Activated naive CD8-positive, alpha-beta T cell treated with anti-CD3 and anti-CD28 coated beads, Interleukin-2, amount 50 U/mL, for 24 hours (primary cell): ENCODE measurements at regions not wholly inside any gene's neighbourhood (a gene's known extent, or its start where the extent isn't known, plus 50 kb on each side); places are given as distances from the start of the nearest gene placed in this dataset.
A peak's percentile ranks its signal among the peaks of the same experiment; 100 is the strongest.

Experiments
- ATAC-seq: fragments of 150-1000 bp; cut with Tn5 transposase; one replicate; pipeline ENCODE4 v1.10.0; 2021
- DNase-seq: peaks from one replicate; pipeline ENCODE4 v3.0.0; 2021
- H3K27ac Mint-ChIP-seq: one replicate; pipeline ENCODE4 v1.8.0; 2021; ENCODE audit warnings: mild to moderate bottlenecking, mixed read lengths
- H3K27me3 Mint-ChIP-seq: one replicate; pipeline ENCODE4 v1.8.0; 2021; ENCODE audit warnings: mixed read lengths
- H3K36me3 Mint-ChIP-seq: one replicate; pipeline ENCODE4 v1.8.0; 2021; ENCODE audit warnings: low read depth, mixed read lengths
- H3K4me1 Mint-ChIP-seq: one replicate; pipeline ENCODE4 v1.8.0; 2021; ENCODE audit warnings: mixed read lengths
- H3K4me3 Mint-ChIP-seq: one replicate; pipeline ENCODE4 v1.8.0; 2021; ENCODE audit warnings: mild to moderate bottlenecking, moderate library complexity, mixed read lengths
- H3K9me3 Mint-ChIP-seq: one replicate; pipeline ENCODE4 v1.8.0; 2021; ENCODE audit warnings: mixed read lengths

DNA sequence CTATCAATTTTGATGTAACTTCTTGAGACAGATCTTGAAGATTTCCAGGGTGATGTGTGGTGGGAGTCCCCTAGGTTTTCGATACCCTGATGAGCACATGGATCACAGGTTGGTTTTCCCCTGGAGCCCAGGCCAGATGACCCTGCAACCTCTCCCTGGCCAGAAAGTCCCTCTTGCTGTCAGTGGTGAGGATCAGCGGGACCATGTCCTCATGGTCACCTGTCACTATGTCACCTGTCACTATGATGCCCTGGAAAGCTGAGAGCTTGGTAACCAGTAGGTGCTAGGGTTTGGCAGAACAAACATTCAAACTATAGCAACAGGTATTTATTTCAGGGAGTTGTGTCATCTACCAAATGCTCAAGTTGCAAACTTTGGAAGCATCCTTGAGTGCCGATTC is 197.9 kb downstream of the ARHGAP12 start:
- no peaks in the 10 kb centered on the region for H3K4me1 Mint-ChIP-seq
- ATAC-seq (no peak), DNase-seq (no peak)
- no peaks in the 10 kb centered on the region for H3K36me3 Mint-ChIP-seq
- H3K4me3 Mint-ChIP-seq, result no peak overlapping the region
- peaks cover 7% of the 10 kb centered on the region for H3K27me3 Mint-ChIP-seq
- H3K9me3 Mint-ChIP-seq, result peaks cover 3% of the 10 kb centered on the region
- no peak overlapping the region for H3K27ac Mint-ChIP-seq

DNA sequence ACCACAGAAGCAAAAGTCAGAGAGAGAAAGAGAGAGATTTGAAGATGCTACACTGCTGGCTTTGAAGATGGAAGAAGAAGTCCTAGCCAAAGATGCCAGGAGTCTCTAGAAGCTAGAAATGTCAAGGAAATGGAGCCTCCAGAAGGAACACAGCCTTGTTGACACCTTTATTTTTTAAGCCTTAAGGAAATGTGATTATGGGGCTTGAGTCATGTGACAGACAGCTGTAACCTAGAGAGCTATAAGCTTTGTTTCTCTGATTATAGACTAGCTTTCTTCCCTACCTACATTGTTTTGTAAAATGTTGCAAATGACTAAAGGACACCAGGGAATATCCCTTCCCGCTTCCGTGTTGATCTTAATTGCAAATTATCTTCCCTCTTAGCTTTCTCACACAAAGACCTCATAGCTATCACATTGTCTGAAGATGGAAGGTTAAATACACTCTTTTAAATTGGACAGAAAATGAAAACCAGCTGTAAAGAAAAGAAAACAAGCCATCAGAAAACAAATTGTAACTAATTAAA is 199.9 kb downstream of the ARHGAP12 start:
- no peak overlapping the region for H3K4me3 Mint-ChIP-seq
- H3K27me3 Mint-ChIP-seq, result peaks cover 7% of the 10 kb centered on the region
- no peaks in the 10 kb centered on the region for H3K9me3 Mint-ChIP-seq

DNA sequence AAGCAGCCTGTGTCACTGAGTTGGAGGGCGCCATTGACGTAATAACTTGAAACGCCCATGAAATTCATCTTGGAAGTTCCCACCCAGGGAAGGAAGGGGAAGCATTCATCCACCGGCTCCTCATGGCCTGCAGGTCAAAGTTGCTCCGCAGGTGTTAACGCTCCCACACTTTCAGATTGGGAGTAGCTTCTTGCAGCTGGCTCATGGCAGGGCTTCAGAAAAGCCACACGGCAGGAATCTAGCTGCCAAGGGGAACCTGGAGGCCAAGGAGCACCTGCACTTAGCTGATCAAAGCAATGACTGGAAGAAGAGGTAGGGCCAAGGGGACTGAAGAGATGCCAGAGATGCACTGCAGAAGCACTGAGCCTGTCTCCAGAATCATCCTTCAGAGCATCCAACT is 203.2 kb downstream of the ARHGAP12 start:
- peaks cover under 1% of the 10 kb centered on the region for H3K27me3 Mint-ChIP-seq
- ATAC-seq (no peak), DNase-seq (no peak)
- H3K36me3 Mint-ChIP-seq, result no peaks in the 10 kb centered on the region
- H3K4me3 Mint-ChIP-seq, result no peak overlapping the region
- H3K4me1 Mint-ChIP-seq, result peaks cover 6% of the 10 kb centered on the region
- H3K27ac Mint-ChIP-seq, result no peak overlapping the region
- H3K9me3 Mint-ChIP-seq, result no peaks in the 10 kb centered on the region

More for the DNA sequence above, 199.9 kb downstream of the ARHGAP12 start:
- H3K4me1 Mint-ChIP-seq, result peaks cover 2% of the 10 kb centered on the region
- ATAC-seq, result no peak
- DNase-seq, result no peak
- no peak overlapping the region for H3K27ac Mint-ChIP-seq
- no peaks in the 10 kb centered on the region for H3K36me3 Mint-ChIP-seq

DNA sequence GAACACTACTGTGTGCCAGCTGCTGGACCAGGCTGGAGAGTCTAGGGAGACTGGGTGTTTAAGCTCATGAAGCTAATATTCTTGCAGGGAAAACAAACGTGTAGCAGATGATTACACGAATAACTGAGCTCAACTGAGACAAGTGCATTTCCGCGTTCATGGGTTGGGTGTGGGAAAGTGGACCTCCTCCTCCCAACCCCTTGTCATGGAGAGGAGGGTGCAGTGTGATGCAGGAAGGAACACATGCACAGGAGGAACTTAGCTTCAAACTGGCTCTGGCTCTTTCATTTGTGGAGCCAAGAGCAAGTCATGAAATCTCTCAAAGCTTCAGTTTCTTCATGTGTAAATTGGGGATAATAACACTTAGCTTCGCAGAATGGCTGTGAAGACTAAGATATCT is 204.3 kb downstream of the ARHGAP12 start:
- no peaks in the 10 kb centered on the region for H3K27me3 Mint-ChIP-seq
- no peaks in the 10 kb centered on the region for H3K9me3 Mint-ChIP-seq
- no peaks in the 10 kb centered on the region for H3K36me3 Mint-ChIP-seq
- DNase-seq (no peak), ATAC-seq (no peak)
- H3K4me3 Mint-ChIP-seq, result no peak overlapping the region
- H3K27ac Mint-ChIP-seq, result no peak overlapping the region
- peaks cover 6% of the 10 kb centered on the region for H3K4me1 Mint-ChIP-seq

DNA sequence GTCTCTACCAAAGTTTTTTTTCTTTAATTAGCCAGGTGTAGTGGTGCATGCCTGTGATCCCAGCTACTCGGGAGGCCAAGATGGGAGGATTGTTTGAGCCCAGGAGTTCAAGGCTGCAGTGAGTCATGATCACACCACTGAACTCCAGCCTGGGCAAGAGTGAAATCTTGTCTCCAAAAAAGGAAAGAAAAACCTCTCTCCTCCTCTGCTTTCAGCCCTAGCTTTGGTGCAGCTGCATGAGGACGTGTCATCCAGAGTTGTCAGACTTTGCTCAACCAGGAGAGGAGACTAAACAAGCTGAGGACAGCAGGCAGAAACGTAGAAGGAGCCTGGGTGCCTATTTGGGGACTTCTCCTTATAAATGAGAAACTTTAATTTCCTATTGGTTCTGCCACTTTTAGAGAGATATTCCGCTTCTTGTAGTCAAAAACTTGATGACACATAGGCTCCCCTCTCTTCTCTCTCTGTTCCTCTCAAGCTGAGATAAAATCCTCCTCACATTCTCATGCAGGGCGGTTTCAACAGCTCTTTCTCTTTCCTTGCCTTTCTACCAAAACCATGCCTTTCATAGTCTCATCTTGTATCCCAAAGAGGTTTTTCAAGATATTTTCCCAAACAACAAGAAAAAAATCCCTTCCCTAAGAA is 205.4 kb downstream of the ARHGAP12 start:
- Mint-ChIP-seq H3K27me3 (no peaks in the 10 kb centered on the region), H3K27ac (no peak overlapping the region), H3K9me3 (no peaks in the 10 kb centered on the region), H3K4me1 (peaks cover 6% of the 10 kb centered on the region), H3K36me3 (no peaks in the 10 kb centered on the region), H3K4me3 (no peak overlapping the region)
- ATAC-seq (no peak), DNase-seq (no peak)

DNA sequence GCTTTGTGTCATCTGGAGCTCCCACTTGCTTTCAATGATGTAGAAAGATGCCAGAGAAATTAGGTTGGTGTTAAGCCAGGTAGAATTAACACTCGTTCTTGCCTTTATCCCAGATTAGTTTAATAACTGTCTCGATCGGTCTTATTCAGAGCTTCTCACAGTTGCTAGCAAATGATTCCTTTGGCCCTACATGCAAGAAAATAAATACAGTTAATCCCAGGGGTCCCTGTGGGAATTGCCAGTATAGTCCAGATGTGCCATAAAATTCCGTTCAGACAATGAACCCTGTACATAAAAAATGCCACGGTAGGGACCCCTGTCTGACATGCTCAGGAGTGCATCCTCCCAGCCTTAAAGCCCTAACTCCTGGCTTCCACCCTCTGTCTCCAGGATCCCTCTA is 207.5 kb downstream of the ARHGAP12 start:
- Mint-ChIP-seq H3K4me3 (no peak overlapping the region), H3K9me3 (no peaks in the 10 kb centered on the region), H3K27me3 (no peaks in the 10 kb centered on the region), H3K27ac (no peak overlapping the region), H3K36me3 (no peaks in the 10 kb centered on the region), H3K4me1 (peaks cover 6% of the 10 kb centered on the region)
- ATAC-seq, result no peak
- no peak for DNase-seq

DNA sequence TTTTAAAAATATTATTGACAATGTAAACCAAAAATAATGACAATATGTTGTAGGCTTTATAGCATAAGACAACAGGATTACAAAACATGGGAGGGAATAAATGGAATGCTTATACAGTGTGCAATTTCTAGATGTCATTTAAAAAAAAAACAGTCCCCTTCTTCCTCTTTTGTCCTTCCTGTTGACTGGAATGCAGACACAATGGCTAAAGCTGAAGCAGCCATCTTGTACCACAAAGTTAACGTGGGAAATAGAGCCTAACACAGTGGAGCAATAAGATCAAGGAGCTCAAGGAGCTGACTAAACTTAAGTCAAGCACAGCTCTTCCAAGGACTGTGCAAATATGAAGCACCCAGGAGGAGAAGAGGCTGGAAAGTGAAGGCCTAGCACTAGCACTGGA is 208.1 kb downstream of the ARHGAP12 start:
- no peaks in the 10 kb centered on the region for H3K9me3 Mint-ChIP-seq
- no peak overlapping the region for H3K4me3 Mint-ChIP-seq
- peaks cover 6% of the 10 kb centered on the region for H3K4me1 Mint-ChIP-seq
- DNase-seq, result no peak
- ATAC-seq, result no peak
- H3K27ac Mint-ChIP-seq, result no peak overlapping the region
- no peaks in the 10 kb centered on the region for H3K36me3 Mint-ChIP-seq
- H3K27me3 Mint-ChIP-seq, result no peaks in the 10 kb centered on the region

DNA sequence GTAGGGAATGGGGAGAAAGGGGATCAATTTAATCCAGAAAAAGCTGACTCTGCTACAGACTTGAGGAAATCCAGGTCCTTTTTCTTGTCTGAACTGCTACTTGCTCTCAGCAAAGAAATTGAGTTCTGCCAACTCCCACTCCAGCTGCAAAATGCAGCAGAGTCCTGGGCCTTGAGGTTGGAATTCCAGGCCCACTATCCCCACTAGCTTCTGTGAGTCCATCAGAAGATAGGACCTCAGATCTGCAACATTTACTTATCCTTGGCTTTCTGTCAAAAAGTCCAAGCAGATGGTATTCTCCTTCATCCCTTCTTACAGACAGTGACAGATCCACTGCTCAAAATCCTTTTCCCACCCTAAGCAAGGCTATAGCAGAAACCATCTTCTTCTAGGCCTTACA is 219.2 kb downstream of the ARHGAP12 start:
- H3K27me3 Mint-ChIP-seq, result peaks cover 2% of the 10 kb centered on the region
- peaks cover 8% of the 10 kb centered on the region for H3K36me3 Mint-ChIP-seq
- H3K4me1 Mint-ChIP-seq, result peaks cover 24% of the 10 kb centered on the region
- peaks cover 19% of the 10 kb centered on the region for H3K9me3 Mint-ChIP-seq
- ATAC-seq, result no peak
- DNase-seq, result no peak
- no peak overlapping the region for H3K27ac Mint-ChIP-seq
- no peak overlapping the region for H3K4me3 Mint-ChIP-seq

DNA sequence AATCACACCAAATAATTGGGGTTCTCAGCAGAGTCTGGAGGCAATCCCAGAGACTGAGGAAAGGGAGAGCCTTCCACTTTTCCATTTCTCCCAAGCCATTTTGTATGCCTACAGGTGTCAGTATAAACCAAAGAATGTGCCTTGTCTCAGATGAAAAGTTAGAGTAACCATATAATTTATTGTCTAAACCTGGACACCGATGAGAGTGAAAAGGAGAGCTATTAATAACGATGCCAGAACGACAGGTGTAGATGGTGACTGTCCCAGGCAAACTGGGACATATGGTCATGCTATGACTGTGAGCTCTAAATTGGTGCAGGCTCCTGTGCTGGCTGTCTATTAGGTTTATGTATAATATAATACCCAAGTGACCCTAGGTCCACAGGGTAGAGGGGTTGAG is 219.6 kb downstream of the ARHGAP12 start:
- peaks cover 24% of the 10 kb centered on the region for H3K4me1 Mint-ChIP-seq
- peaks cover 8% of the 10 kb centered on the region for H3K36me3 Mint-ChIP-seq
- H3K27me3 Mint-ChIP-seq, result peaks cover 2% of the 10 kb centered on the region
- no peak overlapping the region for H3K27ac Mint-ChIP-seq
- no peak overlapping the region for H3K4me3 Mint-ChIP-seq
- H3K9me3 Mint-ChIP-seq, result peaks cover 19% of the 10 kb centered on the region
- ATAC-seq (no peak), DNase-seq (no peak)

DNA sequence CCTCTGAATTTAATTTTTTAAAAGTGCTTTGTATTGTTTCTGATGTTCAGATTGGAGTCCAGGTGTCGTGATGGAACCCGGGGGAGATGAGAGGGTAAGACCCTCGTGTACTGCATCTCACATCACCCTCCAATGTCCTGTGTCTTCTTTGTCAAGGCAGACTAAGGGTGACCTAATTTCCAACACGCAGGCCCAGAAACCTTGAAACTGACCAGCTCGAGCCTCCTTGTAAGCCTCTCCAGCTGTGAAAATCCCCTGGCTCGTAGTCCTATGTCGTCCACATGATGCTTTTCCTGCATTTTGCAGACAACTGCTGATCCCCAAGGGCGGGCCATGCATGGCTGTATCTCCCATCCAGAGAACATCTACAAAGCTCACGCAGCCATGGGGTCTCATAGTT is 220.2 kb downstream of the ARHGAP12 start:
- Mint-ChIP-seq H3K36me3 (peaks cover 8% of the 10 kb centered on the region), H3K9me3 (peaks cover 19% of the 10 kb centered on the region), H3K4me3 (no peak overlapping the region), H3K27me3 (peaks cover 2% of the 10 kb centered on the region), H3K4me1 (peaks cover 24% of the 10 kb centered on the region), H3K27ac (no peak overlapping the region)
- DNase-seq (no peak), ATAC-seq (no peak)

DNA sequence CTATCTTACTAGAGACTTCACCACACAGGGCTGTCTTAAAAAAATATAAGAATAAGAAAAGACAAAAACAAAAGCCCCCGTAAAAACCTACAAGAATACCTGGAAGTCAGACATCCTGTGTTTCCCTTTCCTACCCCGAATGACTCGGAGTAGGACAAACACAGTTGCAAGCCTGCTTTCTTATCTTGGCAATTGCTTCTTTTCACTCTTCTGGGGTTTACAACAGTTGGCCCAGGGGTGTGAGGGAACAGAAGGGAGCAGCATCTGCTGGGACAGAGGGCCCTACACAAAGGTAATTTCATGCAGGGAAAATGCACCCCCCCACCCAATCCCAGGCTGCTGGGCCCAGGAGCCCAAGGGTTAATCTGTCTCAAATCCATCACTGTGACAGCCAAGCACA is 220.6 kb downstream of the ARHGAP12 start:
- peak overlapping the region; percentile 87 for H3K27ac Mint-ChIP-seq
- peak overlapping the region; percentile 32 for H3K4me3 Mint-ChIP-seq
- H3K9me3 Mint-ChIP-seq, result peaks cover 17% of the 10 kb centered on the region
- no peak for DNase-seq
- peaks cover 8% of the 10 kb centered on the region for H3K36me3 Mint-ChIP-seq
- H3K27me3 Mint-ChIP-seq, result peaks cover 2% of the 10 kb centered on the region
- ATAC-seq, result no peak
- H3K4me1 Mint-ChIP-seq, result peaks cover 24% of the 10 kb centered on the region

DNA sequence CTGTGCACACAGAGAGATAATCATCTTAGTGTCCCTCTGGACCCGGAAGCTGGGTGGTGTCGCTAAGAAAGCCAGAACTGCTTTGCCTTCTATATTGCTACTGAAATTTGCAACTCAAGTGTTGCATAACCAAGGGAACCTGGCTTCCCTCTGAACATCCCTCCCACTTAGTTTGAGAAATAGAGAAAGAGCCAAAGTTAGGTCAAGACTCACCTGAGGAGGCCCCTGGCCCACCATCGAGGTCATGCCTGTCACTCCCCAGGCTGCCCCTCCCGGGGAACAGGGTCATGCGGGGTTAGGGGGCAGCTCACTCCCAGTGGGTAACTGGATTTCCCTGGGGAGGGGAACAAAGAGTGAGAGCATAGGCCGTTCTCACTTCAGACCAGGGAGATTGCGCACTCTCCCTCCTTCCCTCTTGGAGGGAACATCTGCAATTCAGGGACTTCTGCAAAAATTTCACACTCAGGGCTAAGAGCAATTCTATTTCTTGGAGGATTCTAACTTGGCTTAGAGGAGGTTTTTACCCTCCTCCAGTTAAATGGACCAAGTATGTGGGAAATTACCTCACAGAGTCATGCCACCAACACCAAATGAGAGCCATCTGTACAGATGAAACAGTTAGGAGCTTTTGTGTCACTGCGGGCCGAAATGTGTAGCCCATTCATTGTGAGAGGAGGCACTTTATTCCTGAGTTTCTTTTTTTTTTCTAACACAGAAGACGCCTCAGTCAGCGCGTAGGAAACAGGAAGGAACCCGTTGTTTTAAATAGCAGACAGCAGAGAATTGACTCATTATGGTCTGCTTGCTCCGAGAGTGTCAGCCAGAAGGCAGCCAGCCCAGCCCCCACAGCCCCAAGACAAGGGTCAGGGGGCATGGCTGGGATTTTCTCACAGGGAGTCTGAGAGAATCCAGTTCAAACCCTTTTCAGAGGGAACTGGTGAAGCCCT is 221.3 kb downstream of the ARHGAP12 start:
- peaks cover 24% of the 10 kb centered on the region for H3K4me1 Mint-ChIP-seq
- H3K9me3 Mint-ChIP-seq, result peaks cover 13% of the 10 kb centered on the region
- ATAC-seq (peak; percentile 92), DNase-seq (peak; percentile 67)
- peak overlapping the region; percentile 87 for H3K27ac Mint-ChIP-seq
- peak overlapping the region; percentile 32 for H3K4me3 Mint-ChIP-seq
- peaks cover 4% of the 10 kb centered on the region for H3K36me3 Mint-ChIP-seq
- H3K27me3 Mint-ChIP-seq, result no peaks in the 10 kb centered on the region

DNA sequence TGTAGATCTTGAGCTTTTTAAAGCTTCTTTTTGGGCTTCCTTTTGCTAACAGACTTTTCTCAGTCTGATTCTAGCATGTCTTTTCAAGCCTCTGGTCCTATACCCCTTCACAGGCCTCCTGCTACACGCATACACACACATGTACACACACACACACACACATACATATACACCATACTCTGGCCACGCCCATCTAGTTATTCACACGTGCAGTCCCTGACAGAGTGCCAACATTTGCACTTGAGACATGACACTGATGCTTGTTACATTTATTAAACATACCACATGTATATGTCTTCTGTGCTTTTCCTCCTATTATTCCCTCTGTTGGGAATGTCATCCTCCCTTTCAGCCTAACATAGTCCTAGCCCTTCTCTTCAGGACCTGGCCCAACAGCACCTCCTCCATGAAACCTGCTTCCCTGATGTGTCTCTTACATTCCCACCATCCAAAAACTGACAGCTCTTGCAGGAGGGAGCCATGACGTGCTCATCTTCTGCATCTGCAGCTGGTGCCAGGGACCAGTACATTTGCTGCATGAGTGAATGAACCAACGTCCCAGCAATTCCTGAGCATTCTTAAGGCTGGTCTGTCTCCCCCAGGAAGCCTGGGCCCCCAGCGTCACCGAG is 222.1 kb downstream of the ARHGAP12 start:
- peaks cover 9% of the 10 kb centered on the region for H3K9me3 Mint-ChIP-seq
- ATAC-seq, result no peak
- no peaks in the 10 kb centered on the region for H3K27me3 Mint-ChIP-seq
- peaks cover 3% of the 10 kb centered on the region for H3K36me3 Mint-ChIP-seq
- H3K27ac Mint-ChIP-seq, result peak overlapping the region; percentile 87
- DNase-seq, result no peak
- peaks cover 27% of the 10 kb centered on the region for H3K4me1 Mint-ChIP-seq
- H3K4me3 Mint-ChIP-seq, result peak overlapping the region; percentile 32

DNA sequence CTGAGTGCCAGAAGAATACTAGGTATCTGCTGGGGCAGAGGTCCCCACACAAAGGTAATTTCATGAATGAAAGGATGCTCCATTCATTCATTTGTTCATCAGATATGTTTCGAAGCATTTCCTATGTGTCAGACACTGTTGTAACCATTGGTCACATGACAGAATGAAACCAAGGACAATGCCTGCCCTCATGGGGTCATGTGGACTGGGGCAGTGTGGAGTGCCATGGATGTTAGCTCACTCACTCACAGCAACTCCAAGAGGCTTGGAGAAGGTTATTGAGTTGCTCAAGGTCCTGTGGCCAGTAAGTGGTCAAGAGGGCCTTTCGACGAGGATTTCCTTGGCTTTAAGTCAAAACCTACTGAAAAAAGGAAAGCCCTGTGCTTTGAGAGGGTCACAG is 223.5 kb downstream of the ARHGAP12 start:
- ATAC-seq, result no peak
- peaks cover 6% of the 10 kb centered on the region for H3K9me3 Mint-ChIP-seq
- H3K27me3 Mint-ChIP-seq, result no peaks in the 10 kb centered on the region
- no peak overlapping the region for H3K4me3 Mint-ChIP-seq
- no peak for DNase-seq
- peaks cover 29% of the 10 kb centered on the region for H3K4me1 Mint-ChIP-seq
- no peak overlapping the region for H3K27ac Mint-ChIP-seq
- H3K36me3 Mint-ChIP-seq, result no peaks in the 10 kb centered on the region
